NT2/D1 (cell line): ENCODE measurements at regions not wholly inside any gene's neighbourhood (a gene's known extent, or its start where the extent isn't known, plus 50 kb on each side); places are given as distances from the start of the nearest gene placed in this dataset.

Experiments used
- SUZ12 ChIP-seq: IDR thresholded peaks from 2 replicates; pipeline ENCODE4 v1.6.1; 2011; ENCODE audit not compliant: insufficient read length, insufficient read depth; ENCODE audit errors: extremely low read depth
- YY1 ChIP-seq: IDR thresholded peaks from 2 replicates; pipeline ENCODE4 v1.6.1; 2011; ENCODE audit not compliant: insufficient read length, insufficient read depth
- ZNF274 ChIP-seq: IDR thresholded peaks from 2 replicates; pipeline ENCODE4 v1.6.1; 2011; ENCODE audit warnings: mild to moderate bottlenecking, low read depth, low read length

DNA sequence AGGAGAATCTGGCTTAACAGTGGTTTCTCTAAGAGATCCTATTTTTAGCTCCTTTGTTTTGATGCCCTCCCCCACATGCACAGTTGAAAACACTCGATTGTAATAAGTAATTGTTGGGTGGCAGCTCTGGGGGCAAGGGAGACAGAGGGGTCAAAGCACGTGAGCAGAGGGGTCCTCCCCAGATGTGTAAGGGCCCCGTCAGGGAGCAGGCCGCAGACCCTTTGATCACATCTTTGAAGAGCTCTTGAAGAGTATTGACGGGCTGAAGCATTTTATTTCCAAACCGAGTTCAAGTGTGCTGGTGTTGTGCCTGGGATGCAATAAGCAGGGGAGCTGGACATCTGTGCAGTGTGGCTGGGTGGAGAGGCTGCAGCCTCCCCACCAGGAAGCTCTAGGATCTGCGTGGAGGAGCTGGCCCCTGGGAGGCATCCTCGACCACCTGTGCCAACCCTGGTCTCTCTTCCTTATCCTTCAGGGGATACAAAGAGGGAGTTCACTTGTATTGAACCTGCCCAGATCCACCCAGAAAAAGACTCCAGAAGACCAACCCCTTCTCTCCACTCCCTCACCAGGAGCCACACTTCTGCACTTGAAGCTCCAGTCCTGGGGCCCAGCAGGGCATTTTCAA, 473.0 kb upstream of the MGMT start:
- TF ChIP-seq YY1, result no peak
- no peak for TF ChIP-seq SUZ12
- no peak for TF ChIP-seq ZNF274
